ENCODE measurements at regions not wholly inside any gene's neighbourhood (a gene's known extent, or its start where the extent isn't known, plus 50 kb on each side); places are given as distances from the start of the nearest gene placed in this dataset.
A peak's percentile ranks its signal among the peaks of the same experiment; 100 is the strongest.

- ATAC-seq (ENCODE audit: low FRiP score in 2 of 2) (no peak), DNase-seq (no peak)
- WGBS, 2 donors: 83 to 92% methylated on average over 2 of the region's 2 CpGs
- Histone ChIP-seq H3K27ac (no peak overlapping the region), H3K9me3 (no peaks in the 10 kb centered on the region), H3K27me3 (no peaks in the 10 kb centered on the region), H3K4me3 (no peak overlapping the region), H3K4me1 (no peaks in the 10 kb centered on the region), H3K36me3 (no peaks in the 10 kb centered on the region)
- TF ChIP-seq CTCF (IDR thresholded peaks at IDR 0.05): no peak
- TF ChIP-seq POLR2A (IDR thresholded peaks at IDR 0.05): no peak
- no peak for TF ChIP-seq POLR2AphosphoS5 (IDR thresholded peaks at IDR 0.05)
- TF ChIP-seq EP300 (IDR thresholded peaks at IDR 0.05): no peak
Measured at GRCh38 chr11:80603472-80603871, 1162.6 kb upstream of the TENM4 start.

- no peaks in the 10 kb centered on the region for H3K27me3 ChIP-seq
- H3K36me3 ChIP-seq: no peaks in the 10 kb centered on the region
- ATAC-seq (ENCODE audit: low FRiP score in 2 of 2) (no peak), DNase-seq (no peak)
- no peak overlapping the region for H3K27ac ChIP-seq
- H3K4me1 ChIP-seq: no peaks in the 10 kb centered on the region
- 87 to 91% methylated on average over 6 of the region's 6 CpGs for WGBS, 2 donors
- H3K9me3 ChIP-seq: no peaks in the 10 kb centered on the region
- TF ChIP-seq CTCF (IDR thresholded peaks at IDR 0.05) (no peak), POLR2AphosphoS5 (IDR thresholded peaks at IDR 0.05) (no peak), EP300 (IDR thresholded peaks at IDR 0.05) (no peak), POLR2A (IDR thresholded peaks at IDR 0.05) (no peak)
- H3K4me3 ChIP-seq: no peak overlapping the region
Measured at GRCh38 chr11:80598905-80599304, 1158.1 kb upstream of the TENM4 start.

DNA sequence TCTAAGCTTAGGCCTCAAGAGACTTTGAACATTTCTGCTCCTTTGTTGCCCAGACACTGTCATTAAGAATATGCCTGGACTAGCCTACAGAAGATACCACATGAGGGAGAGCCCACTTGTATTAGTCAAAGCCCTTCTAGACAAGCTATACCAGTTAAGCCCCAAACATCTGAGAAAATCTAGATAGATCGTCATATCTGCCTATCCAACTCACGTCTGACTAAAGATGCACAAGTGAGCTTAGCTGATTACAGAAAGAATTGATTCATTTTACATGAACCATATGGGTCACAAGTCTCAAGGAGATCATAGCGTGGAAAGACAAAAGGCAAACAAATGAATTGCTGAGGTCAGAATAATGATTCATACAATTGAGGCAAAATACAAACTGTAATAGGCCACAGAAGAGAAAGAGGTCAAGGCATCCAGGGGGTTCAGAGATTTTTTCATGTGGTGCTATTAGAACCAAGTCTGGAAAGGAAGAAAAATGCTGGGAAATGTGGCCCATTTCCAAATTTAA is 1155.5 kb upstream of the TENM4 start:
- ATAC-seq (ENCODE audit: low FRiP score in 2 of 2) (no peak), DNase-seq (no peak)
- H3K9me3 ChIP-seq: no peaks in the 10 kb centered on the region
- H3K4me3 ChIP-seq: no peak overlapping the region
- H3K27ac ChIP-seq: no peak overlapping the region
- 85 to 96% methylated on average over 3 of the region's 3 CpGs for WGBS, 2 donors
- H3K4me1 ChIP-seq: no peaks in the 10 kb centered on the region
- H3K27me3 ChIP-seq: no peaks in the 10 kb centered on the region
- TF ChIP-seq EP300 (IDR thresholded peaks at IDR 0.05): no peak
- no peak for TF ChIP-seq CTCF (IDR thresholded peaks at IDR 0.05)
- no peak for TF ChIP-seq POLR2A (IDR thresholded peaks at IDR 0.05)
- no peak for TF ChIP-seq POLR2AphosphoS5 (IDR thresholded peaks at IDR 0.05)
- no peaks in the 10 kb centered on the region for H3K36me3 ChIP-seq

- no peaks in the 10 kb centered on the region for H3K4me1 ChIP-seq
- H3K9me3 ChIP-seq: no peaks in the 10 kb centered on the region
- no peak overlapping the region for H3K27ac ChIP-seq
- no peak overlapping the region for H3K4me3 ChIP-seq
- 24 to 28% methylated on average over 4 of the region's 4 CpGs for WGBS, 2 donors
- TF ChIP-seq POLR2A (IDR thresholded peaks at IDR 0.05) (no peak), EP300 (IDR thresholded peaks at IDR 0.05) (no peak), POLR2AphosphoS5 (IDR thresholded peaks at IDR 0.05) (no peak)
- ATAC-seq (ENCODE audit: low FRiP score in 2 of 2): peak in 1 of 2 donors; percentile 71
- DNase-seq: no peak
- no peaks in the 10 kb centered on the region for H3K36me3 ChIP-seq
- H3K27me3 ChIP-seq: no peaks in the 10 kb centered on the region
Measured at GRCh38 chr11:80595011-80595410, 1154.2 kb upstream of the TENM4 start.

DNA sequence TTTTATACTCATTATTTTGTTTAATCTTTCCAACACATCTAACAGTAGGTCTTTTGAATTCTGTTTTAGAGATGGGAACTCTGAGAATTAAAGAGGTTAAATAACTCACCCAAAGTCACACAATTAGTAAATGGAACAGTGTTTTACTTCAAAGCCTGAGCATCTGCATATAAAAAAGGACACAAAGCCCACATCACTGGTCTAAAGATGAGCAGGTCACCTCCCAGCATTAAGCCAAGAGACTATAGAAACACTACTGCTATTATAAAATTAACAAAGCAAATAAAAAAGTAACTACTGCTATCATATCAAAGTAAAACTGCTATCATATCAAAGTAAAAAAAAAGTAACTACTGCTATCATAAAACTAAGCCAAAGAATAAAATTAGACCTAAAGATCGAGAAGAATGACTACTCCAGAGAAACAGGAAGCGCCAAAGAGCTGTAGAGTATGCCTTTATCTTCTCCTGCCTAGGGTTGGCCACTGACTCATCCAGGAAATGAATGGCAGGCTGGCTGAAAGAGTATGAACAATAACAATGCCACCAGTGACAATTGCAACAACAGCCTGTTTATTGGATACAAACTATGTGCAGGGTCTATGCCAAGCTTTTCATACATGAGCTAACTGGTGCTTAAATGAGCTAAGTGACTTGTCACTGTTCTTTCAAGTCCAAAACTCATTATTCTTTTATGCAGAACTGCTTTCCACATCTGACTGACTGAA is 1153.0 kb upstream of the TENM4 start:
- TF ChIP-seq POLR2A (IDR thresholded peaks at IDR 0.05): no peak
- TF ChIP-seq EP300 (IDR thresholded peaks at IDR 0.05): no peak
- TF ChIP-seq CTCF (IDR thresholded peaks at IDR 0.05): no peak
- no peak for TF ChIP-seq POLR2AphosphoS5 (IDR thresholded peaks at IDR 0.05)
- ATAC-seq (ENCODE audit: low FRiP score in 2 of 2) (peak in 1 of 2 donors; percentile 58), DNase-seq (no peak)
- Histone ChIP-seq H3K27me3 (no peaks in the 10 kb centered on the region), H3K27ac (no peak overlapping the region), H3K4me3 (no peak overlapping the region), H3K36me3 (no peaks in the 10 kb centered on the region), H3K4me1 (no peaks in the 10 kb centered on the region), H3K9me3 (no peaks in the 10 kb centered on the region)
- WGBS, 2 donors: 28 to 37% methylated on average over 2 of the region's 2 CpGs
